ENCODE measurements at regions not wholly inside any gene's neighbourhood (a gene's known extent, or its start where the extent isn't known, plus 50 kb on each side); places are given as distances from the start of the nearest gene placed in this dataset.

DNA sequence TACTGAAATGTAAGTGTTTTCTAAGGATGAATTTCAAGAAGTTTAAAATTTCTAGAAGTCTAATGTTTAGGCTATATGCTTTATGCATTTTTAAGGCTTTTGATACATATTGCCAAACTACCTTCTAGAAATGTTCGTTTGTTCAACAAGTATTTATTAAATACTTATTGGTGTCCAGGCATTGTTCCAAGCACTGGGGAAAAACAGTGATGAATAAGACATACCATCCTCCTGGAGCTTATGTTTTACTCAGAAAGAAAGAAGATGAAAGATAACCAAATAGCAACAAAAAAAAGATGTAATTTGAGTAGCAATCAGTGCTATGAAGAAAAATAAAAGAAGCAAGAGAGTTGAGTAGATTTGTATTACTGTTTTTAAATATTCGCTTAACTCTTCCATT is 692.9 kb downstream of the SLC4A3 start:
- Histone ChIP-seq H3K27me3 (ENCODE audit: insufficient read depth, low read length) (no peaks in the 10 kb centered on the region), H3K79me2 (ENCODE audit: insufficient read depth, low read length) (no peaks in the 10 kb centered on the region), H3K4me1 (ENCODE audit: insufficient read depth, low read length) (no peaks in the 10 kb centered on the region), H3K4me2 (ENCODE audit: insufficient read depth, low read length) (no peak overlapping the region), H4K20me1 (ENCODE audit: insufficient read depth, low read length) (no peaks in the 10 kb centered on the region), H3K36me3 (ENCODE audit: insufficient read depth, low read length) (no peaks in the 10 kb centered on the region), H2AFZ (ENCODE audit: low read length) (no peak overlapping the region), H3K4me3 (ENCODE audit: insufficient read depth, low read length) (no peak overlapping the region), H3K27ac (ENCODE audit: low read depth, low read length) (no peak overlapping the region), H3K9me3 (ENCODE audit: low read depth, low read length) (no peaks in the 10 kb centered on the region)
- TF ChIP-seq, protein P1, sequence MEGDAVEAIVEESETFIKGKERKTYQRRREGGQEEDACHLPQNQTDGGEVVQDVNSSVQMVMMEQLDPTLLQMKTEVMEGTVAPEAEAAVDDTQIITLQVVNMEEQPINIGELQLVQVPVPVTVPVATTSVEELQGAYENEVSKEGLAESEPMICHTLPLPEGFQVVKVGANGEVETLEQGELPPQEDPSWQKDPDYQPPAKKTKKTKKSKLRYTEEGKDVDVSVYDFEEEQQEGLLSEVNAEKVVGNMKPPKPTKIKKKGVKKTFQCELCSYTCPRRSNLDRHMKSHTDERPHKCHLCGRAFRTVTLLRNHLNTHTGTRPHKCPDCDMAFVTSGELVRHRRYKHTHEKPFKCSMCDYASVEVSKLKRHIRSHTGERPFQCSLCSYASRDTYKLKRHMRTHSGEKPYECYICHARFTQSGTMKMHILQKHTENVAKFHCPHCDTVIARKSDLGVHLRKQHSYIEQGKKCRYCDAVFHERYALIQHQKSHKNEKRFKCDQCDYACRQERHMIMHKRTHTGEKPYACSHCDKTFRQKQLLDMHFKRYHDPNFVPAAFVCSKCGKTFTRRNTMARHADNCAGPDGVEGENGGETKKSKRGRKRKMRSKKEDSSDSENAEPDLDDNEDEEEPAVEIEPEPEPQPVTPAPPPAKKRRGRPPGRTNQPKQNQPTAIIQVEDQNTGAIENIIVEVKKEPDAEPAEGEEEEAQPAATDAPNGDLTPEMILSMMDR (IDR thresholded peaks at IDR 0.05; ENCODE audit: extremely low read depth, low read depth, low read length) = no peak
- no peak for DNase-seq (ENCODE audit: insufficient read length, low spot score, missing footprints)

DNA sequence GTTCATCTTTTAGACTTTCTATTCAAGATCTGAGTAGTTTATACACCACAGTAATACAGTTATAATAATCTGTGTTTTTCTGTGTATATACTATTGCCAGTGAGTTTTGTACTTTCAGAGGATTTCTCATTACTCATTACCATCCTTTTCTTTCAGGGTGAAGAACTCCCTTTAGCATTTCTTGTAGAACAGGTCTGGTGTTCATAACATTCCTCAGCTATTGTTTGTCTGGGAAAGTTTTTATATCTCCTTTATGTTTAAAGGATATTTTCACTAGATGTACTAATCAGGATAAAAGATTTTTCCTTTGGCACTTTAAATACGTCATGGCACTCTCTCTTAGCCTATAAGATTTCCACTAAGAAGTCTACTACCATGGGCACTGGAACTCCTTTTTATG is 705.5 kb downstream of the SLC4A3 start:
- Histone ChIP-seq H3K9me3 (ENCODE audit: low read depth, low read length) (no peaks in the 10 kb centered on the region), H3K4me1 (ENCODE audit: insufficient read depth, low read length) (no peaks in the 10 kb centered on the region), H3K27ac (ENCODE audit: low read depth, low read length) (no peak overlapping the region), H3K4me2 (ENCODE audit: insufficient read depth, low read length) (no peak overlapping the region), H3K79me2 (ENCODE audit: insufficient read depth, low read length) (no peaks in the 10 kb centered on the region), H3K27me3 (ENCODE audit: insufficient read depth, low read length) (no peaks in the 10 kb centered on the region), H4K20me1 (ENCODE audit: insufficient read depth, low read length) (no peaks in the 10 kb centered on the region), H2AFZ (ENCODE audit: low read length) (no peak overlapping the region), H3K4me3 (ENCODE audit: insufficient read depth, low read length) (no peak overlapping the region), H3K36me3 (ENCODE audit: insufficient read depth, low read length) (no peaks in the 10 kb centered on the region)
- TF ChIP-seq, protein P1 (IDR thresholded peaks at IDR 0.05; ENCODE audit: extremely low read depth, low read depth, low read length) = no peak
- DNase-seq (ENCODE audit: insufficient read length, low spot score, missing footprints) = no peak

DNA sequence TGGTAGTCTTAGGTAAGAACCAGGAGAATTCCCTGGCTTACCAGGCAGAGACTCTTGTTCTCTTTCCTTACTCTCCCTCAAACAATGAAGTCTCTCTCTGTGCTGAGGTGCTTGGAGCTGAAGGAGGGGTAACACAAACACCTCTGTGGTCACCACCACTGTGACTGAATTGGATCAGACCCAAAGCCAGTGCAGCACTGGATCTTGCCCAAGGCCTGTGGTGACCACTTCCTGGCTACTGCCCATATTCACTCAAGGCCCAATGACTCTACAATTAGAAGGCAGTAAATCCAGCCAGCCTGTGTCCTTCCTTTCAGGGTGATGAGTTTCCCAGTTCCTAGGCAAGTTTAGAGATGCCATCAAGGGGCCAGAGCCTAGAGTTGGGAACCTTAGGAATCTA is 706.8 kb downstream of the SLC4A3 start:
- DNase-seq (ENCODE audit: insufficient read length, low spot score, missing footprints) = no peak
- H3K27ac ChIP-seq (ENCODE audit: low read depth, low read length) = no peak overlapping the region
- no peak overlapping the region for H3K4me2 ChIP-seq (ENCODE audit: insufficient read depth, low read length)

DNA sequence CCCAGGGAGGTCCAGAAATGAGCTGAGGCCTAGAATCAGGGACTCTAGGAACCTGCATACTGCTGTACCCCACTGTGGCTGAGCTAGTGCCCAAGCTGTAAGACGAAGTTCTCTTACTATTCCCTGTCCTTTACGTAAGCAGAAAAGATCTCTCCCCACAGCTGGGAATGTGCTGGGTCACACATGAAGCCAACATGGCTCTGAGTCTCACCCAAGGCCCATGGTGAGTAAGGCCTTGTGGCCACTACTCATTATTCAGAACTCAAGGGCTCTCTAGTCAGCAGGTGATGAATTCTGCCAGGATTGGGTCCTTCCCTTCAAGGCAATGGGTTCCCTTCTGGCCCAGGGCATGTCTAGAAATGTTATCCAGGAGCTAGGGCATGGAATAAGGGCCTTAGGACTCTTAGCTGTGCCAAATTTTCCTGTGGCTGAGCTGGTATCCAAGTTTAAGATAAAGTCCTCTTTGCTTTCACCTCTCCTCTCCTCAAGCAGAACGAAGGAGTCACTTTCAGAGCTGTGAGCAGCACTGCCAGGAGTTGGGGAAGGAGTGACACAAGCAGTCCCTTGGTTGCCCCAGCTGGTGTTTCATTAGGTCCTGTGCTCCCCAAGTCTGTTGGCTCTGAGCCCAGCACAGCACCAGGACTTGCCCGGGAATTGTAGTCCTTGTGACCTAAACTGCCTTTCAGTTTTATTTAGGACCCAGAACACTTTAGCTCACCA is 707.6 kb downstream of the SLC4A3 start:
- Histone ChIP-seq H3K79me2 (ENCODE audit: insufficient read depth, low read length) (no peaks in the 10 kb centered on the region), H3K9me3 (ENCODE audit: low read depth, low read length) (no peaks in the 10 kb centered on the region), H3K27ac (ENCODE audit: low read depth, low read length) (no peak overlapping the region), H3K4me1 (ENCODE audit: insufficient read depth, low read length) (no peaks in the 10 kb centered on the region), H3K36me3 (ENCODE audit: insufficient read depth, low read length) (no peaks in the 10 kb centered on the region), H3K27me3 (ENCODE audit: insufficient read depth, low read length) (no peaks in the 10 kb centered on the region), H3K4me3 (ENCODE audit: insufficient read depth, low read length) (no peak overlapping the region), H3K4me2 (ENCODE audit: insufficient read depth, low read length) (no peak overlapping the region), H2AFZ (ENCODE audit: low read length) (no peak overlapping the region), H4K20me1 (ENCODE audit: insufficient read depth, low read length) (no peaks in the 10 kb centered on the region)
- DNase-seq (ENCODE audit: insufficient read length, low spot score, missing footprints) = no peak
- TF ChIP-seq, protein P1 (IDR thresholded peaks at IDR 0.05; ENCODE audit: extremely low read depth, low read depth, low read length) = no peak

More for the DNA sequence above, 706.8 kb downstream of the SLC4A3 start:
- TF ChIP-seq, protein P1 (IDR thresholded peaks at IDR 0.05; ENCODE audit: extremely low read depth, low read depth, low read length) = no peak
- H3K4me1 ChIP-seq (ENCODE audit: insufficient read depth, low read length) = no peaks in the 10 kb centered on the region
- H3K9me3 ChIP-seq (ENCODE audit: low read depth, low read length) = no peaks in the 10 kb centered on the region
- no peaks in the 10 kb centered on the region for H3K36me3 ChIP-seq (ENCODE audit: insufficient read depth, low read length)
- H2AFZ ChIP-seq (ENCODE audit: low read length) = no peak overlapping the region
- H3K79me2 ChIP-seq (ENCODE audit: insufficient read depth, low read length) = no peaks in the 10 kb centered on the region
- no peak overlapping the region for H3K4me3 ChIP-seq (ENCODE audit: insufficient read depth, low read length)
- H4K20me1 ChIP-seq (ENCODE audit: insufficient read depth, low read length) = no peaks in the 10 kb centered on the region
- H3K27me3 ChIP-seq (ENCODE audit: insufficient read depth, low read length) = no peaks in the 10 kb centered on the region
